NCI-H2081 treated with DMSO at 0.1 percent for 48 hours (cell line): ENCODE measurements at regions not wholly inside any gene's neighbourhood (a gene's known extent, or its start where the extent isn't known, plus 50 kb on each side); places are given as distances from the start of the nearest gene placed in this dataset.

Experiments
- DNase-seq: peaks from one replicate; lab custom pipeline; 2025; lab: John Stamatoyannopoulos, UW

DNA sequence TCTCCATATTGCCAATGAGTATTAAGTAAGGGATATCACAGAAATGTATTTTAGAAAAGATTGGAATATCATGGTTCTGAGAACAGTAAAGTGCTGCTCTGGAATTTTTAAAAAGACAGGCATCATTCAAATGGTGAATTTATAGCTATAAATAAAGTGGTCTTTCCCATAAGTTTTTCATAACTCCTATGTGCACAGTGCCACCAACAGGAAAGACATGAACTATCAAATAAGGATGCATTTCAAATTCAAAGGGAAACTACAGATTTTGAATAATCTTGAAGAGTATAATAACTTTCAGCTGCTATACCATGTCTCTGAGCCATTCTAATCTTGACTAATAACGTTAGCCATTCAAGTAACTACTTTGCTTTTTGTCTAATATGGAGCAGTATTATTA, 456.8 kb upstream of the GJE1 start:
- no peak for DNase-seq

DNA sequence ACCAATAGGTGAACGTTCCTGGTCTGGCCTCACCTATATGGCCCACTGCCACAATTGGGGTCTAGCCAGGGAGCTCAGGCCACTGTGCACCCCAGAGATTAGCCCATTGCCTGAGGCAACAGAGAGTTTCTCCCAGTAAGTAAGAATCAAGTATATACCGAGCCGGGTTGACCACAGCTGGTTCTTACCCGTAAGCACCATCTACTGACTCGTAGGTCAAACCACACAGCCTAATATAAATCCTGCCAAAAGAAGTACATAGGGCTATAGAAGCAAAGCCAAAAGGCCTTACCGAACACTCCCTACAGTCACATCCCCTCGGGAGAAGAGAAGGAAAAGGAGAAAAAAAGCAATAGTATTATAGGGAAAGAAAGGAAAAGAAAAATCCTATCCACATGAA, 463.6 kb upstream of the GJE1 start:
- DNase-seq, result no peak

DNA sequence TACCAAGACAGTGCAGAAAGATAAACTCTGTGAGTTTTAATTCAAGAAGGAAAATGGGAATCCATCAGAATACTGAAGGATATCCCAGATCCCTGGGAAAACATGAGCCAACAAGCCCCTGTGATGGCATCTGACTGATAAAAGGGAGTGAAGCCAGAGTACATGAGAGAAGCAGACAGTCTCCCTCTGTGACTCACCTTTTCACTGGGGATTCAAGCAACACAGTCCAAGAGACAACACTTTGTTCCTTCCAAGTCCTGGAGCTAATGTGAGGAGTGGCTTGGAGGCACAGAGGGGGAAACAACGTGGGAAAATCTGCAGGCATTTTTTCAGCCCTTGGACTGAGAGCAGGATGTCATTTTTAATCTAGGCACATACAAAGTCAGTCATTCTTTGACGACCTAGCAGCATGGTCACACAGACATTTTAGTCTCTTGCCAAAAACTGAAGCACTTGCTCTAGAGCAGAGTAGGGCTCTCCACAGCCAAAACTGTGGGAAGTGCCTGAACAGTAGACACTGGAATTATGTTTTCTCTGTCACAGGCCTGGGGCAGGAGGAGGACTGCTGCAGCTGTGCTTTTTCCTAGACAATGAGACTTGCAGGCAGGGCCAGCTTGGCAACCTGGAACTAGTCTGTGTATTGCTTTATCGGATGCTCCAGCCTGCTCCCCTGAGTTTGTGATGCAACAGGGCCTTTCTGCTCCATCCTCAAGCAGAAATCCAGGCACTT, 465.0 kb upstream of the GJE1 start:
- DNase-seq, result no peak

DNA sequence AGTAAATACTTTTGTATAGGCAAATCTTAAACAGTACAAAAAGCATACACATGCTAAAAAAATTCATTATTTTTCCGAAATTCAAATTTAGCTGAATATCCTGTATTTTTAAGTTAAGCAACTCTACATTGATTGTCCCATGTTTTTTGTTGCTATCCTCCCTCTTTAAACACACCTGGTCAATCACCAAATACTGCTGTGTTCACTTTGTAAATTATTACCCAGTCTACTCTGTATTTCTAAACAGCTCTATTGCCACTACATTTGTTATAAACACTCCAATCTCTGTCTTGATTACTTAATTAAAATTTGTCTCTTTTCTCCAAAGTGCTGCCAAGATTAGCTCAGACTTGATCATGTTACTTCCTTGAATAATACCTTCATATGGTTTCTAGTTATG, 466.5 kb upstream of the GJE1 start:
- DNase-seq, result no peak

DNA sequence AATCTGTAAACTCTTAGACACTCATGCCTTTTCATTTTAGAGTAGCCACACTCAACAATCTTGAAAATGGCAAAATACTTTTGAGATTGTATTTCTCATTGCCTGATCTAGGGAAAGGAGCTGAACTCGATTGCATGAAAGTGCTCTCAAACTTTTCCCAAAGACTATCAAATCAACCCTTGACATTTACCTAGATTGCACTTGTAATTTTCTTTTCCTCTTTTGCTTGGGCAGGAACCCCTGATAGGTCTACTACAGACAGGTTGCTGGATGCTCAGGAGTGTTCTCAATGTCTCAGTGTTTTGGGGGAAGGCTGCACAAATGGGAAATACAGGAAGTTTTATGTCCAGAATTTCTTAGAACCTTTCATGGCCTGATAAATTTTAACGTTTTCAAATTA, 468.0 kb upstream of the GJE1 start:
- DNase-seq, result no peak

DNA sequence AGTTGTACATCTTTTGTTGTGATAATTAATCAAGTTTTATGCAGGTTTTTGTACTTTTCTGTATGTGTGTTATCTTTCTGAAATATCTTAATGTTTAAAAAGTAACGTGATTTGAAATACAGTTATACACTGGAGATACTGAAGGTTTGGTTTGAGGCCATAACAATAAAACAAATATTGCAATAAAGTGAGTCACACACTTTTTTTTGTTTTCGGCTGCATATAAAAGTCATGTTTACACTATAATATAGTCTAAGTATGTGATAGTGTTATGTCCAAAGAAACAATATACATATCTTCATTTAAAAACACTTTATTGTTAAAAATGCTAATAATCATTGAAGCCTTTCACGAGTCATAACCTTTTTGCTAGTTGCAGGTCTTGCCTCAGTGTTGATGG, 473.1 kb upstream of the GJE1 start:
- DNase-seq, result no peak

DNA sequence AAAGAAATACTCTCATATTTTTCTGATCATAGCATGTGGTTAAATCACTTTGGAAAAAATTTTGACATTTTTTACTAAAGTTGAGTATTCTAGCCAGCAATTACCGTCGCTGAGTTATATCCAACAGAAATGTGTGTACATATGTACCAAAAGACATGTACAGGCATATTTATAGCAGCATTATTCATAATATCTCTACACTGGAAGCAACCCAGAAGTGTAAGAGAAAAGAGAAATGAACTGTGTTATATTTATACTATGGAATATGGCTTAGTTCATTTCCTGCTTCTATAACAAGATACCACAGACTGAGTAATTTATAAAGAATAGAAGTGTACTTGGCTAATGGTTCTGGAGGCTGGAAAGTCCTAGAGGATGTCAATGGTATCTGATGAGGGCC, 474.0 kb upstream of the GJE1 start:
- DNase-seq, result no peak

DNA sequence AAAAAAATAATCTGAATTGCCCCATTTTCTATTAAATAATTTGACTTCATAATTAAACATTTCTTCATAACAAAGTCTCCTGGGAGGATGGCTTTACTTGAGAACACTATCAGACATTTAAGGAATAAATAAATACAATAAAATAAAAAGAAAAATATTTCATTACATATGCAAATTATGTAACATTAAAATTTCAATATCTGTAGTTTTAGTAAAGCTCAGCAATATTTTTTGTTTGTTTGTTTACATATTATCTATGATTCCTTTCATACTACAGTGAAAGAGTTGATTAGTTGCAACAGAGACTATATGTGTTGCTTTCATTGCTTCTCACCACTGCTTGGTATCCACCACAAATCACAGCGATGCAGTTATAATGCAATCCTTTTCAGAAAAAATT, 474.9 kb upstream of the GJE1 start:
- no peak for DNase-seq

DNA sequence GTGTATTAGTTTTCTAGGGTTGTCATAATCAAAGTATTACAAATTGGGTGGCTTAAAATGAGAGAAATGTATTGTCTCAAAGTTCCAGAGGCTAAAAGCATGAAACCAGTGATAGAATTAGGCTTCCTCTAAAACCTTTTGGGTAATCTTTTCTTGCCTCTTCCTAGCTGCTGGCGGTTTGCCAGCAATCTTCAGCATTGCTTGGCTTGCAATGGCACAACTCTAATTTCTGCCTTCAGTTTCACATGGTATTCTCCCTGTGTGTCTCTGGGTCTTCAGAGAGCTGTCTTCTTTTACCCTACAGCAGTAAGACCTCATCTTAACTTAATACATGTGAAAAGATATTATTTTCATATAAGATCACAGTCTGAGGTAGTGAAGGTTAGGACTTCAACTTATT, 479.1 kb upstream of the GJE1 start:
- no peak for DNase-seq

DNA sequence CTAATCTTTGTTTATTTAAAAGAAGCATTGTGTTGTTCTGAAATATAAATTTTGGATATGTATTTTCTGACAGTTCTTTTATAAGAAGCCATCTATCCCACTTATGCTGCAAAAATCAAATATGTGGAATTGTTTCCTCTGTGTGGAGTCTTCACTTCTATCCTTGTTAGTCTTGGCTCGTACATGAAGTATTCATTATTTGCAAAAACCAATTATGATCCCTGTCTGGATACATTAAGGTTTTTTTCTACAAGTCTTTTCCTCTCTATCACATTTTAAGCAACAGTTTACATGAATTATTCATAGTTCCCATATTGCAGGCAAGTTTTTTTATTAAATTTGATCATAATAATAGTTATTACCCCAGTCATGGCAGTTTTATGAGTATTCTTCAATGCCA, 490.8 kb upstream of the GJE1 start:
- no peak for DNase-seq

DNA sequence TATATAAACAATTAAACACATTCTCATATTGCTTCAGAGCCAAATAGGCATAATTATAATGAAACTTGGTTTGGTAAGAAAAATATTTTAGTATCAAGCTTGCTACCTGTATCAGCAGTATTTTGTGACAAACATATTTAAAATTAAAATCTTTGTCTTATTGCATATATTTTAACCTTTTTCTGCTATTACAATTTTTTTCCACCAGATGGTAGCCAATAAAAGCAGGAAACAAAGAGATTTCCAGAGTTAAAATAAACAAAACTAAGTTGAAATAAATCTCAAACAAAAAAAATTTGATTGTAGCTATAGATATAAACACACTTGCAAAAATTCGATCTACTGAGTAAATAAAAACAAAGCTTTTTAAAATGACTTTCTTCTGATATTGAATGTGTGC, 491.3 kb upstream of the GJE1 start:
- no peak for DNase-seq

DNA sequence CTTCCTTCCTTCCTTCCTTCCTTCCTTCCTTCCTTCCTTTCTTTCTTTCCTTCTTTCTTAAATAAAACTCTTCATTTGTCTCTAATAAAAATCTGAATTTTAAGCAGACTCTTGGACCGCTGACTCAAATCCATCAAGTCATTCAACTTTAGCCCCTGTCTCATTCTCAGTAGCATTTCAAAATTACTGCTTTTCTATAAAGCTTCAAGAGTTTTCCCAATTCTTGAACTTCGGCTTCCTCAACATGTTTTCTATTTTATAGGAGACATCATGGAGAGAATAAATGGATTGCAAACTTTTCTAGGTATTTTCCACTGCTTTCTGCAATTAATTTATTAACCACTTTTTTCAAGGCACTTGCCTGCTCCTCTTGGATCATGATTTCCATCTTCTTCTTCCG, 497.1 kb upstream of the GJE1 start:
- DNase-seq, result no peak

DNA sequence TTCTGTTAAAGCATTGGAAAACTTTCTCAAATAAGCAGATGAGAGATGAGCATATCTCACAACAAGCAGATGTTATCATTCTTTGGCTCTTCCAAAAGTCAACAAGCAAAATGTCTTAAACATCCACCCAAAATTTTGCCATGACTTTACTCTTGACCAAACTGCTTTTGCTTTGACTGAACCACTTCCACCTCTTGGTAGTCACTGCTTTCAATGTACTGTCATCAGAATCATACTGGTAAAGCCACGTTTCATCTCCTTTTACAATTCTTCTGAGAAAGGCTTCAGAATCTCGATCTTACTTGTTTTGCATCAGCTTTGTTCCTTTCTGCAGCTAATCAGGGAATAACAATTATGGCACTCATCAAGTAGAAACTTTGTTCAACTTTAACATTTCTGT, 498.5 kb upstream of the GJE1 start:
- no peak for DNase-seq

DNA sequence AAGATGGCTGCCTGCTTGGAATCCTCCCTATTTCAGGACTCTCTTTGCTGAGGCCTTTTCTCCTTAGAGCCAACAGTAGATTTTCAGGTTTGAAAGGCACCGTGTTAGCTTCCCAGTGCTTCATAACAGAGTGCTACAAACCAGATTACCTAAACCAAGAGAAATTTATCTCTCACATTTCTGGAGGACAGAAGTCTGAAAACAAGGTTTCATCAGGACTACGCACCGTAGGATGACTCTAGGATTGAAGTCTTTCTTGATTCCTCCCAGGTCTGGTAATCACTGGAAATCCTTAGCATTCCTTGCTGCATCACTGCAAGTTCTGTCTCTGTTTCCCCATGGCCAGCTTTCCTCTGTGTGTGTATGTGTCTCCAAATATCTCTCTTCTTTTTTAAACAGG, 508.4 kb upstream of the GJE1 start:
- DNase-seq, result no peak

DNA sequence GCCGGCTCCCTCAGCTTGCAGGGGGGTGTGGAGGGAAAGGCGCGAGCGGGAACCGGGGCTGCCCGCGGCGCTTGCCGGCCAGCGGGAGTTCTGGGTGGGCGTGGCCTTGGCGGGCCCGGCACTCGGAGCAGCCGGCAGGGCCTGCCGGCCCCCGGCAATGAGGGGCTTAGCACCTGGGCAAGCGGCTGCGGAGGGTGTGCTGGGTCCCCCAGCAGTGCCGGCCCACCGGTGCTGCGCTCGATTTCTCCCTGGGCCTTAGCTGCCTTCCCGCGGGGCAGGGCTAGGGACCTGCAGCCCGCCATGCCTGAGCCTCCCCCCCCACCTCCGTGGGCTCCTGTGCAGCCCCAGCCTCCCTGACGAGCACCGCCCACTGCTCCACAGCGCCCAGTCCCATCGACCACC, 514.5 kb upstream of the GJE1 start:
- no peak for DNase-seq

DNA sequence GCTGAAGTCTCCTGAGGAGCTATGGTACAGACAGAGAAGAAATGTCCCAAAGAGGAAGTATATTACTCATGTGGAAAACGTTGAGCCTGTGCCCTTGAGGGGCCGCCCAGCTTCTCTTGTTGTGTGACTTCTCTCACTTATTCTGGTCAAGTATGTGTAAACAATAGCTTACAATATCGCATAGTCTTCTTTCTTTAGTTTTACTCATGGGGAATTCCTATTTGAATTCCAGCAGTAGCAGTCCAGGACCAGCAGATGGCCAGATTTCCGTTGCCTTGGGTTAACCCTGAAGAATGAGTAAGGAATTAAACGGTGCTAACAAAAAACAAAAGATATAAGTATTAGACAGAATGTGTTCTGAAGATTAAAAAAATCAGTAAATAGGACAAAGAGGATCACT, 522.0 kb upstream of the GJE1 start:
- DNase-seq, result no peak

DNA sequence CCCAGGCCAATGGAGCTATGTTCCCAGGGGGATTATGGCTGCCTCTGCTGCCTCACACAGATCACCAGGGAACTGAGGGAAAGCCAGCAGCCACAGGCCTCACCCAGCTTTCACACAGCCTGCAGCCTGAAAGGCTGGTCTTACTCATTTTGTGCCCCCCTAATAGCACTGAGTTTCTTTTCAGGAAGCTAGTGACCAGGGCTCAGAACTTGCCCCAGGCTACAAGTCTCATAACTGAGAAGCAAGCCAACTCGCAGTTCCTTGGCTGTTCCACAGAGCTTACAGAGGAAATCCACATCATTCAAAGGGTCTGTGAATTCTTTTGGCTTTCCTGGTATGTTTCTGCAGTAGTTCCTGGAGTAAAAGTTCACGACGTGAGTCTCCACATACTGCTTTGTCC, 524.8 kb upstream of the GJE1 start:
- no peak for DNase-seq

DNA sequence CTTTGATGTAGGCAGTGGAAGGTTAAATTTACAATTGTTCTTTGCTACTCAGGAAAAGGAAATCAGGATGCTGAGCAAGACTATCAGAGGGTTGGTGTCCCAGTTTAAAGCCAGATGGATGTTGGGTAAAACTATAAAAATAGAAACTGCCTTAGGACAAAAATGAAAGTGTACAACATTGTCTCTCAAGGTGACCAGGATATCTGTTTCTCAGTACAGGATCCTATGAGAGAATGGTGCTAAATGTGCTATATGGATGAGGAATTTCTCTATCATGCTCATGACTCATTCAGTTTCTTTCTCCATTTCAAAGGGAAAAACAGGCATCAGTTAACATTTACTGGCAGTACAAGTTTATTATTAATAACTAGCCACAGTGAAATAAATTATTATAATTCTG, 534.2 kb upstream of the GJE1 start:
- DNase-seq, result no peak

DNA sequence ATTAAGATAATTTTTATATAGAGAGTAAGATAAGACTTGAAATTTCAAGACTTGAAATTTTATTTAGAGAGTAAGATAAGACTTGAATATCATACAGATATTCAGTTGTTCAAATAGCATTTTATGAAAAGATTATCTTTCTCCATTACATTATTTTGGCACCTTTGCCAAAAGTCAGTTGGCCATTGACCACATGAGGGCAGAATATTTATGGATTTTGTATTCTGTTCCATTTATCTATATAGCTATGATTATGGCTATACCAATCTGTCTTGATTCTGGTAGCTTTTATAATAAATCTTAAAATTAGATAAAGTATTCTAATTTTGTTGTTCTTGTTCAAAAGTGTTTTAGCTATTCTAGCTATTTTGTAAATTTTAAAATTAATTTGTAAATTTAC, 537.9 kb upstream of the GJE1 start:
- no peak for DNase-seq

DNA sequence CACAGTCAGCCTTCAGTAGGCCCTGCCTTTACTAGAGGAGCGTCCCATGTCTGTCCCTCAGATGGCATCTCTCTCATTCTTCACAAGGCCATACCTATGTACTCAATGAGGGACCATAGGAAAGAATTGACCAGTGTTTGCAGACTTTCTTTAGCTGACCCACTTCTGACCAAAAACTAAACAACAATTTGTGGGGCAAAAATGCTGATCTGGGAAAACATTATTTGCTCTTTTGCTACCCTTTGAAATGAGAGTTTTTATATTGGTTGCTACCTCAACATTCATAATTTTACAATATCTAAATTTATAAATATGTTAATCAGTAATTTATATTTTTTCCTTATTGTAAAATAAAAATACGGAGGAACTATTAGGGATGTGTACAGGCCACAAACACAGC, 539.4 kb upstream of the GJE1 start:
- no peak for DNase-seq

DNA sequence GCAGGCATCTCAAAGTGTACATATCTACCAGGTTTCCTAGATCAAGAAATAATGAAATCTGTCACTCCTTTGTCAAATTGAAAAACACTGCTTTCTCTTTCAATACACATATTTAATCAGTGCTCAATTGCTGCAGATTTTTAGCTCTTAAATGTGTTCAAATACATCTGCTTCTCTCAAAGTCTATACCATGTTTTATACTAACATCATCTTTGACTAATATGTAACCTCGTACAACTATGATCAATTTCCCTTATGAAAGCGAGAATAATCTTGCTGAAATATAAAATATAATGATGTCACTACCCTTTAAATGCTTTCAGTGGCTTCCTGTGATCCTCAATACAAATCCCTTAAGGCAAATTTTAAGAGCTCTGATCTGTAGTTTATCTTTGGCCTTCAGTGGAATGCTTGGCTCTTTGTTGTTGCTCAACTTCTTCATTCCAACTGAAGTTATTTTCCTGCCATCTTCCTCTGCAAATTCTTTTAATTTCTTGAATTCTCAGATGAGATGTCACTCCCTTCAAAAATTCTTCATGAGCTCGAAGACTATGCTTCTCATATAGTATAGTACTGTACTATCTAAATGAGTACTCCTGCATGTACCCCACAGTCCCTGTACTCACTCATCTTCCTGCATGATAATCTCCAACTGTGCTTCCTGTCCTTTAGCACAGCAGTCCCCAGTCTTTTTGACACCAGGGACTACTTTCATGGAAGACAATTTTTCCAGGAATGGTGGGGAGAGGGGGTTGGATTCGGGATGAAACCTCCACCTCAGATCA, 545.1 kb upstream of the GJE1 start:
- DNase-seq, result no peak

DNA sequence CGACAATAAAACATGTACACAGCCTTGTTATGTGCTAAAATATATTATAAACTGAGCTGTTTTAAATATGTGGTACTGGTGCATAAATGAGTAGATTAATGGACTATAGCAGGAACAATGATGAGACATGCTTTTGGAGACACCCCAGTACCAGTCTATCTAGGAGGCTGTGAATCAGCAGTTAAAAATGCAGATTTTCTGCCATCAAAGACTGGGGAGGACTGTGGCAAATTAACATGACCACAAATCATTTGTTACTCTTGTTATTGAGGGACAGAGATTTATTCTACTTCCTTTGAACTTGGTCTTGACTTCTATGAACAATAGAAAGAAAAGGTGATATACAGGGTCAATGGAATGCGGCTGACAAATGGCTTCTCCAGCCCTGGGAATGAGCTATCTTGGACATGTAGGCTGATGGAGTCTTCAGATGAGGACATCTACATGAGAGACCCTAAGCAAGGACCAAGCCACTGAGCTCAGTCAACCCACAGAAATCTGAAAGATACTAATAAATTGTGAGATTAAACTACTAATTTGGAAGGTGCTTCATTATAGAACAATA, 551.7 kb upstream of the GJE1 start:
- DNase-seq, result no peak

DNA sequence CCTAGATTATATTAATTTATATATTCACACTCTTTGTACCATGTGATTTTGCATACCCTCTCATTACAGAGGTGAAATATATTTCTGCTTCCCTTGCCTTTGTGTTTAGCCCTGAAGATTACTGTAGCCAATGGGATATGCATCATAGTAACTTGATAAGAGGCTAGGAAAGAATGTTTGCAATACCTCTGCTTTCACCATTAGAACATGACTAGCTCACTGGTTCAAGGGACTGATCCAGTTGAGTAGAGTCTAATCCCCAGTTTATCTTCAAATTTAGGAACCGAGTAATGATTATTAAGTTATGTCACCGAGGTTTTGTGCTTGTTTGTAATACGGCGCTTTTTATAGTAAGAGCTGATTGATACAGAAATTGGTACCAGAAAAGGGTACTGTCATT, 552.6 kb upstream of the GJE1 start:
- DNase-seq, result no peak

DNA sequence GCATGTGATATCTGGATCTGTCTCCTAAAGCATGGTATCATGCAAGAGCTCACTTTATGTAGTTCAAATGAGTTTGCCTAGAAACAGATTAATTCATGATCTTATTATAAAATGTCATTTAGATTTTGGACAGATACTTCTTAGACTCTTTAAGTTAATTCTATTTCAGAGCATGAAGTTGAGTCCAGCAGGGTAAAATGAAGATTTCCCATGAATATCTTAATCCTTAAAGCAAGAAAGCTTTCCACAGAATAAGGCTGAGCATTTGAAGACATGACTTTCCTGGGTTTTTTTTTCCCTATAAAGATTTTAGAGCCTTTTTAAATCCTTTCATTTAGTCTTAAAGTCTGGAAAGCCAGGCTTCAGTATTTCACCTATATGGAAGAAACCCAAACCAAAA, 556.0 kb upstream of the GJE1 start:
- DNase-seq, result no peak
